ENCODE measurements at regions not wholly inside any gene's neighbourhood (a gene's known extent, or its start where the extent isn't known, plus 50 kb on each side); places are given as distances from the start of the nearest gene placed in this dataset.

- H3K9me3 ChIP-seq (ENCODE audit: insufficient read depth, low read length, severe bottlenecking), result no peaks in the 10 kb centered on the region
- H3K9ac ChIP-seq (ENCODE audit: low read depth, low read length), result no peak overlapping the region
- ATAC-seq (ENCODE audit: insufficient read depth, low read depth), result no peak
- no peaks in the 10 kb centered on the region for H3K4me1 ChIP-seq (ENCODE audit: insufficient read depth, low read length)
- H3K27me3 ChIP-seq (ENCODE audit: insufficient read depth, low read length, poor library complexity), result no peaks in the 10 kb centered on the region
- TF ChIP-seq EZH2 (IDR thresholded peaks at IDR 0.05; ENCODE audit: borderline replicate concordance, low read depth, low read length, severe bottlenecking), result no peak
- no peak overlapping the region for H2AFZ ChIP-seq (ENCODE audit: low read depth, low read length)
- H4K20me1 ChIP-seq (ENCODE audit: insufficient read depth, low read length), result no peaks in the 10 kb centered on the region; the same call in 1 of the 2 replicates
- DNase-seq, result no peak
- H3K4me2 ChIP-seq (ENCODE audit: insufficient read depth, low read length), result no peak overlapping the region
- H3K79me2 ChIP-seq (ENCODE audit: insufficient read depth, low read length), result no peaks in the 10 kb centered on the region
- H3K4me3 ChIP-seq (ENCODE audit: low read depth in 1 of 2, low read length in 2 of 2), result no peak overlapping the region
- H3K27ac ChIP-seq (ENCODE audit: low read length), result no peak overlapping the region
- H3K36me3 ChIP-seq (ENCODE audit: insufficient read depth, low read length), result no peaks in the 10 kb centered on the region
Measured at GRCh38 chr6:11486959-11487358, 50.6 kb upstream of the TMEM170B start.

GRCh38 chr6:11486486-11486885 is 51.1 kb upstream of the TMEM170B start:
- Histone ChIP-seq H3K79me2 (ENCODE audit: insufficient read depth, low read length) (no peaks in the 10 kb centered on the region), H3K27ac (ENCODE audit: low read length) (no peak overlapping the region), H4K20me1 (ENCODE audit: insufficient read depth, low read length) (no peaks in the 10 kb centered on the region; the same call in 1 of the 2 replicates), H3K9me3 (ENCODE audit: insufficient read depth, low read length, severe bottlenecking) (no peaks in the 10 kb centered on the region), H3K27me3 (ENCODE audit: insufficient read depth, low read length, poor library complexity) (no peaks in the 10 kb centered on the region), H2AFZ (ENCODE audit: low read depth, low read length) (no peak overlapping the region), H3K4me2 (ENCODE audit: insufficient read depth, low read length) (no peak overlapping the region), H3K9ac (ENCODE audit: low read depth, low read length) (no peak overlapping the region), H3K4me1 (ENCODE audit: insufficient read depth, low read length) (no peaks in the 10 kb centered on the region), H3K4me3 (ENCODE audit: low read depth in 1 of 2, low read length in 2 of 2) (no peak overlapping the region), H3K36me3 (ENCODE audit: insufficient read depth, low read length) (no peaks in the 10 kb centered on the region)
- TF ChIP-seq CTCF (IDR thresholded peaks at IDR 0.05; ENCODE audit: borderline replicate concordance, extremely low read depth, low read length, poor library complexity, severe bottlenecking) (no peak), EZH2 (IDR thresholded peaks at IDR 0.05; ENCODE audit: borderline replicate concordance, low read depth, low read length, severe bottlenecking) (no peak)
- no peak for DNase-seq
- ATAC-seq (ENCODE audit: insufficient read depth, low read depth), result no peak

- Histone ChIP-seq H3K4me3 (ENCODE audit: low read depth in 1 of 2, low read length in 2 of 2) (no peak overlapping the region), H3K27ac (ENCODE audit: low read length) (no peak overlapping the region), H3K4me2 (ENCODE audit: insufficient read depth, low read length) (no peak overlapping the region), H4K20me1 (ENCODE audit: insufficient read depth, low read length) (no peaks in the 10 kb centered on the region), H3K36me3 (ENCODE audit: insufficient read depth, low read length) (no peaks in the 10 kb centered on the region), H3K27me3 (ENCODE audit: insufficient read depth, low read length, poor library complexity) (no peaks in the 10 kb centered on the region), H3K79me2 (ENCODE audit: insufficient read depth, low read length) (no peaks in the 10 kb centered on the region), H2AFZ (ENCODE audit: low read depth, low read length) (no peak overlapping the region), H3K9ac (ENCODE audit: low read depth, low read length) (no peak overlapping the region), H3K4me1 (ENCODE audit: insufficient read depth, low read length) (no peaks in the 10 kb centered on the region), H3K9me3 (ENCODE audit: insufficient read depth, low read length, severe bottlenecking) (no peaks in the 10 kb centered on the region)
- DNase-seq (no peak), ATAC-seq (ENCODE audit: insufficient read depth, low read depth) (no peak)
- TF ChIP-seq EZH2 (IDR thresholded peaks at IDR 0.05; ENCODE audit: borderline replicate concordance, low read depth, low read length, severe bottlenecking) (no peak), CTCF (IDR thresholded peaks at IDR 0.05; ENCODE audit: borderline replicate concordance, extremely low read depth, low read length, poor library complexity, severe bottlenecking) (no peak)
Measured at GRCh38 chr6:11486051-11486450, 51.5 kb upstream of the TMEM170B start.

GRCh38 chr6:11485271-11485670 is 52.3 kb upstream of the TMEM170B start:
- DNase-seq (no peak), ATAC-seq (ENCODE audit: insufficient read depth, low read depth) (no peak)
- Histone ChIP-seq H3K27ac (ENCODE audit: low read length) (no peak overlapping the region), H3K27me3 (ENCODE audit: insufficient read depth, low read length, poor library complexity) (no peaks in the 10 kb centered on the region), H3K36me3 (ENCODE audit: insufficient read depth, low read length) (no peaks in the 10 kb centered on the region), H4K20me1 (ENCODE audit: insufficient read depth, low read length) (no peaks in the 10 kb centered on the region), H3K4me1 (ENCODE audit: insufficient read depth, low read length) (no peaks in the 10 kb centered on the region), H3K4me3 (ENCODE audit: low read depth in 1 of 2, low read length in 2 of 2) (no peak overlapping the region), H3K9me3 (ENCODE audit: insufficient read depth, low read length, severe bottlenecking) (no peaks in the 10 kb centered on the region), H3K4me2 (ENCODE audit: insufficient read depth, low read length) (no peak overlapping the region), H3K79me2 (ENCODE audit: insufficient read depth, low read length) (no peaks in the 10 kb centered on the region), H3K9ac (ENCODE audit: low read depth, low read length) (no peak overlapping the region), H2AFZ (ENCODE audit: low read depth, low read length) (no peak overlapping the region)
- TF ChIP-seq CTCF (IDR thresholded peaks at IDR 0.05; ENCODE audit: borderline replicate concordance, extremely low read depth, low read length, poor library complexity, severe bottlenecking) (no peak), EZH2 (IDR thresholded peaks at IDR 0.05; ENCODE audit: borderline replicate concordance, low read depth, low read length, severe bottlenecking) (no peak)
